GM23248 (cell line): ENCODE measurements at regions not wholly inside any gene's neighbourhood (a gene's known extent, or its start where the extent isn't known, plus 50 kb on each side); places are given as distances from the start of the nearest gene placed in this dataset.
"Not testable (repeated sequence)": the region's sequence is repeated elsewhere in the genome, so short reads cannot be mapped to it uniquely, and the experiment has no call there.

Source experiments
- DNase-seq: peaks from one replicate; pipeline ENCODE4 v3.0.0-alpha.2; 2015
- H2AFZ ChIP-seq: fragments of 200-600 bp; sonication (generic); 2 replicates; pipeline ENCODE4 v1.6.1; 2016; ENCODE audit warnings: antibody characterized with exemption
- H3F3A ChIP-seq: fragments of 200-600 bp; sonication (generic); 2 replicates; pipeline ENCODE4 v1.6.1; 2016; ENCODE audit warnings: mild to moderate bottlenecking, antibody characterized with exemption, mixed run types; ENCODE audit not compliant: insufficient read depth
- H3K27ac ChIP-seq: fragments of 200-600 bp; sonication (generic); 2 replicates; pipeline ENCODE4 v1.5.1; 2016; ENCODE audit warnings: mild to moderate bottlenecking
- H3K27me3 ChIP-seq: fragments of 200-600 bp; sonication (generic); replicated peaks from 2 replicates; pipeline ENCODE4 v1.6.1; 2016; ENCODE audit warnings: mild to moderate bottlenecking; ENCODE audit not compliant: insufficient read depth
- H3K36me3 ChIP-seq: fragments of 200-600 bp; sonication (generic); 2 replicates; pipeline ENCODE4 v1.6.1; 2016; ENCODE audit warnings: low read depth, mild to moderate bottlenecking
- H3K4me1 ChIP-seq: fragments of 200-600 bp; sonication (generic); 2 replicates; pipeline ENCODE4 v1.6.1; 2016; ENCODE audit warnings: mild to moderate bottlenecking; ENCODE audit not compliant: insufficient read depth
- H3K4me2 ChIP-seq: fragments of 200-600 bp; sonication (generic); one replicate; pipeline ENCODE4 v1.6.1; 2016; ENCODE audit warnings: mild to moderate bottlenecking; ENCODE audit not compliant: unreplicated experiment
- H3K4me3 ChIP-seq: fragments of 200-600 bp; sonication (generic); 2 replicates; pipeline ENCODE4 v1.5.1; 2016; ENCODE audit warnings: mild to moderate bottlenecking
- H3K79me2 ChIP-seq: fragments of 200-600 bp; sonication (generic); 2 replicates; pipeline ENCODE4 v1.6.1; 2016; ENCODE audit warnings: mild to moderate bottlenecking; ENCODE audit not compliant: insufficient read depth
- H3K9ac ChIP-seq: fragments of 200-600 bp; sonication (generic); 2 replicates; pipeline ENCODE4 v1.6.1; 2016; ENCODE audit warnings: mild to moderate bottlenecking
- H3K9me2 ChIP-seq: fragments of 200-600 bp; sonication (generic); 2 replicates; pipeline ENCODE4 v1.6.1; 2016; ENCODE audit warnings: mixed run types, mild to moderate bottlenecking, moderate library complexity; ENCODE audit not compliant: insufficient read depth
- H3K9me3 ChIP-seq: fragments of 200-600 bp; sonication (generic); one replicate; pipeline ENCODE4 v1.6.1; 2017; ENCODE audit warnings: low read depth
- H4K20me1 ChIP-seq: fragments of 200-600 bp; sonication (generic); 2 replicates; pipeline ENCODE4 v1.6.0; 2016; ENCODE audit not compliant: insufficient read depth
- EZH2 ChIP-seq: fragments of 200-600 bp; sonication (generic); IDR thresholded peaks from 2 replicates; pipeline ENCODE4 v1.6.1; 2018; ENCODE audit warnings: antibody characterized with exemption, mild to moderate bottlenecking; ENCODE audit not compliant: insufficient read depth, poor library complexity, severe bottlenecking
- EZH2phosphoT487 ChIP-seq: fragments of 200-600 bp; sonication (generic); IDR thresholded peaks from 2 replicates; pipeline ENCODE4 v1.6.1; 2018; ENCODE audit warnings: antibody characterized with exemption, moderate library complexity, mild to moderate bottlenecking, low read depth; ENCODE audit not compliant: insufficient read depth
- WGBS, 2 experiments: methylation state at CpG; one replicate each; pipeline ENCODE4 v1.1.6; 2015 to 2017; ENCODE audit warnings: low lambda C conversion rate in 2 of 2, low coverage in 1 of 2; ENCODE audit errors: missing lambda C conversion rate in 2 of 2; 5-methylcytosine and 5-hydroxymethylcytosine counted together
- in situ Hi-C: fragments of 300-500 bp; cut with MboI; formaldehyde crosslinking; loops from 2 replicates; pipeline ENCODE4 v1.15.0; 2020

DNA sequence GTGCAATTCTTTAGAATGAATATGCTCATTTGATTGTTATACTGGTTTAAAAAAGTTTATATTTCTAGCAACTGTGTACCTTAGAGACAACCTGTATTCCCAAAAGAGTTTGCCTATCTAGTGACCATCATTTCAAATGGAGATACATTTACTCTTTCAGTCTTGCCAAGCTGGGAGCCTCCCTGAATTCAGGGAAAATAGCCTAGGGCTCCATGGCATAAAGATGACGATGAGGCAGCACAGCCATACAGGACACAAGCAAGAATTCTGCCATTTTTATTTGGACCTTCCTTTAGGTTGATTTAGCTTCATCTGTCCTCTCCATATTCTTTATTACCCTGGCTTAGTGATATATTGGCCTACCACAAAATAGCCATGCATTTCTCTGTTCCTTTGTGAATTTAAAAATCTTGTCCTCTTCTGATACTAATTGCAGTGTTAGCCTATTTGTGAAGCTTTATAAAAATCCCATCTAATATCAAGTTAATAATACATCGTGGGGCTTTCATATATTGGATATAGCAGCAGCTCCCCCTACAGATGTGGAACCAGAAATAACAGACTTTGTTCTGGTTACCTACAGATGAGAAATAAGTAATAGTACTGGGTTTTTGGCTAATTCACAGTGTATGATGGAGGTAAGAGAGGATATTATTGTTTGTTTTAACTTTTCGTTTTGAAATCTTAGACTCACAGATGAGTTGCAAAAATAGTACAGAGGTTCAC, 1661.9 kb upstream of the PIK3C3 start:
- TF ChIP-seq EZH2phosphoT487 (no peak), EZH2 (no peak)
- 9 to 12% methylated on average over 3 of the region's 3 CpGs for WGBS, 2 experiments
- no peak overlapping the region for H3K4me3 ChIP-seq

DNA sequence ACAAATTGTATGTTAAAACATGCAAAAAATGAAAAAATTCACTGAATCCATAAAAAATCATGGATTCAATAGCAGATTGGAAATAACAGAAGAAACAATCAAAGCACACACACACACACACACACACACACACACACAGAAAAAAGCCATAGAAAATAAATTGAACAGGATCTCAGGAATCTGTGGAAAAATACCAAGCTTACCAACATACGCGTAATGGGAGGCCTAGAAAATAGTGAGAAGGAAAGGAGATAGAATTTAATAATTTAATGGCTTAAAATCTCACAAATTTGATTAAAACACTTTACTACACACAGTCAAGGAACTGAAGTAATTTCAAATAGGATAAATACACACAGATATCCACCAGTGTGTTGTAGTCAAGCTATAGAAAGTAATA, 1671.5 kb upstream of the PIK3C3 start:
- TF ChIP-seq EZH2 (no peak), EZH2phosphoT487 (no peak)
- H2AFZ ChIP-seq: no peak overlapping the region
- no peaks in the 10 kb centered on the region for H3K27me3 ChIP-seq
- H3K36me3 ChIP-seq: no peaks in the 10 kb centered on the region
- no peaks in the 10 kb centered on the region for H3K79me2 ChIP-seq
- H3K9me3 ChIP-seq: no peaks in the 10 kb centered on the region
- no peaks in the 10 kb centered on the region for H3F3A ChIP-seq
- no peaks in the 10 kb centered on the region for H3K4me1 ChIP-seq
- no peak overlapping the region for H3K4me2 ChIP-seq
- H3K9me2 ChIP-seq: no peaks in the 10 kb centered on the region
- DNase-seq: no peak
- no peak overlapping the region for H3K9ac ChIP-seq
- in situ Hi-C loops: no loop called here
- H3K27ac ChIP-seq: no peak overlapping the region
- no peaks in the 10 kb centered on the region for H4K20me1 ChIP-seq
- WGBS, 2 experiments: 89 to 96% methylated on average over 2 of the region's 2 CpGs
- H3K4me3 ChIP-seq: no peak overlapping the region

More for the DNA sequence above, 1661.9 kb upstream of the PIK3C3 start:
- Histone ChIP-seq H4K20me1 (no peaks in the 10 kb centered on the region), H3K4me2 (no peak overlapping the region), H3K79me2 (no peaks in the 10 kb centered on the region), H2AFZ (no peak overlapping the region), H3K4me1 (no peaks in the 10 kb centered on the region), H3K27me3 (no peaks in the 10 kb centered on the region), H3F3A (no peaks in the 10 kb centered on the region), H3K9me2 (no peaks in the 10 kb centered on the region), H3K27ac (no peak overlapping the region), H3K36me3 (no peaks in the 10 kb centered on the region), H3K9me3 (no peaks in the 10 kb centered on the region), H3K9ac (no peak overlapping the region)
- in situ Hi-C loops: no loop called here
- peak; percentile 22 for DNase-seq

- in situ Hi-C loops, H3K4me3 ChIP-seq, H3K9me3 ChIP-seq, DNase-seq, H3K4me1 ChIP-seq, H3K36me3 ChIP-seq, H2AFZ ChIP-seq, H3K9ac ChIP-seq, H3K27ac ChIP-seq, H3K4me2 ChIP-seq, H4K20me1 ChIP-seq, H3F3A ChIP-seq, H3K9me2 ChIP-seq, H3K79me2 ChIP-seq, H3K27me3 ChIP-seq: not testable (repeated sequence)
- WGBS, 2 experiments: 68 to 74% methylated on average over 16 to 17 of the region's 17 CpGs
Observed at GRCh38 chr18:40281356-40281755, 1673.7 kb upstream of the PIK3C3 start.

GRCh38 chr18:40274618-40275196, 1680.3 kb upstream of the PIK3C3 start:
- H3K4me2 ChIP-seq: no peak overlapping the region

More at GRCh38 chr18:40274618-40275196, 1680.3 kb upstream of the PIK3C3 start:
- TF ChIP-seq EZH2phosphoT487 (no peak), EZH2 (no peak)
- Histone ChIP-seq H2AFZ (no peak overlapping the region), H3F3A (no peaks in the 10 kb centered on the region), H3K9me2 (no peaks in the 10 kb centered on the region), H3K9me3 (no peaks in the 10 kb centered on the region), H4K20me1 (no peaks in the 10 kb centered on the region), H3K9ac (no peak overlapping the region), H3K27ac (no peak overlapping the region), H3K79me2 (no peaks in the 10 kb centered on the region), H3K4me3 (no peak overlapping the region), H3K27me3 (no peaks in the 10 kb centered on the region), H3K4me1 (no peaks in the 10 kb centered on the region), H3K36me3 (no peaks in the 10 kb centered on the region)
- in situ Hi-C loops: no loop called here
- DNase-seq: no peak
